SU-DHL-6 (cell line): ENCODE measurements at regions not wholly inside any gene's neighbourhood (a gene's known extent, or its start where the extent isn't known, plus 50 kb on each side); places are given as distances from the start of the nearest gene placed in this dataset.

Experiments
- H2AFZ ChIP-seq: fragments of 200-600 bp; sonication (generic); 2 replicates; pipeline ENCODE4 v1.6.1; 2014; ENCODE audit warnings: low read depth, mild to moderate bottlenecking, moderate library complexity, mixed read lengths, antibody characterized with exemption, low read length; ENCODE audit not compliant: severe bottlenecking
- H3F3A ChIP-seq: fragments of 200-600 bp; shearing (Covaris generic); 2 replicates; pipeline ENCODE4 v1.6.0; 2016; ENCODE audit warnings: antibody characterized with exemption, mild to moderate bottlenecking; ENCODE audit not compliant: insufficient read depth
- H3K27ac ChIP-seq: fragments of 200-600 bp; sonication (generic); 2 replicates; pipeline ENCODE4 v1.5.1; 2016; ENCODE audit warnings: low read depth, mild to moderate bottlenecking, low read length, moderate library complexity, mixed read lengths
- H3K27me3 ChIP-seq: fragments of 200-600 bp; sonication (generic), shearing (Covaris generic); 2 replicates; pipeline ENCODE4 v1.6.0; 2014; ENCODE audit warnings: mild to moderate bottlenecking, low read length
- H3K36me3 ChIP-seq: fragments of 200-600 bp; sonication (generic); 2 replicates; pipeline ENCODE4 v1.6.1; 2014; ENCODE audit warnings: mild to moderate bottlenecking, low read length, mixed read lengths
- H3K4me2 ChIP-seq: fragments of 300-600, 200-600 bp; shearing (Covaris generic), sonication (generic); 2 replicates; pipeline ENCODE4 v1.6.0; 2014; ENCODE audit warnings: low read length, low read depth, mild to moderate bottlenecking; ENCODE audit not compliant: poor library complexity, severe bottlenecking
- H3K4me3 ChIP-seq: fragments of 200-600 bp; sonication (generic); 2 replicates; pipeline ENCODE4 v1.5.1; 2014; ENCODE audit warnings: antibody characterized with exemption, low read length, mild to moderate bottlenecking, mixed read lengths; ENCODE audit not compliant: insufficient read depth, poor library complexity, severe bottlenecking
- H3K79me2 ChIP-seq: fragments of 200-600 bp; sonication (generic); 2 replicates; pipeline ENCODE4 v1.6.1; 2014; ENCODE audit warnings: mild to moderate bottlenecking, low read length, moderate library complexity; ENCODE audit not compliant: insufficient read depth
- H3K9ac ChIP-seq: fragments of 200-600 bp; sonication (generic); 2 replicates; pipeline ENCODE4 v1.7.0; 2014; ENCODE audit warnings: mild to moderate bottlenecking, low read length
- H3K9me2 ChIP-seq: fragments of 200-600 bp; sonication (generic); replicated peaks from 2 replicates; pipeline ENCODE4 v1.6.1; 2014; ENCODE audit warnings: low read length; ENCODE audit not compliant: insufficient read depth
- H3K9me3 ChIP-seq: fragments of 200-600 bp; sonication (generic); 2 replicates; pipeline ENCODE4 v1.6.1; 2014; ENCODE audit warnings: low read length, mixed read lengths; ENCODE audit not compliant: insufficient read depth
- H4K20me1 ChIP-seq: fragments of 200-600 bp; sonication (generic); 2 replicates; pipeline ENCODE4 v1.6.1; 2014; ENCODE audit warnings: low read depth, mild to moderate bottlenecking, antibody characterized with exemption, low read length, moderate library complexity, mixed read lengths
- EZH2phosphoT487 ChIP-seq: fragments of 200-600 bp; sonication (generic), shearing (Covaris generic); conservative IDR thresholded peaks from 2 replicates; pipeline ENCODE4 v1.6.1; 2018; ENCODE audit warnings: mild to moderate bottlenecking, antibody characterized with exemption, low read length, moderate library complexity, mixed read lengths
- TF ChIP-seq, protein P1 (sequence below): fragments of 200-600 bp; sonication (generic); IDR thresholded peaks from one replicate; pipeline ENCODE4 v1.5.1; 2017; ENCODE audit warnings: antibody characterized with exemption, mild to moderate bottlenecking, low read length, moderate library complexity; ENCODE audit not compliant: insufficient read depth, poor library complexity, severe bottlenecking

DNA sequence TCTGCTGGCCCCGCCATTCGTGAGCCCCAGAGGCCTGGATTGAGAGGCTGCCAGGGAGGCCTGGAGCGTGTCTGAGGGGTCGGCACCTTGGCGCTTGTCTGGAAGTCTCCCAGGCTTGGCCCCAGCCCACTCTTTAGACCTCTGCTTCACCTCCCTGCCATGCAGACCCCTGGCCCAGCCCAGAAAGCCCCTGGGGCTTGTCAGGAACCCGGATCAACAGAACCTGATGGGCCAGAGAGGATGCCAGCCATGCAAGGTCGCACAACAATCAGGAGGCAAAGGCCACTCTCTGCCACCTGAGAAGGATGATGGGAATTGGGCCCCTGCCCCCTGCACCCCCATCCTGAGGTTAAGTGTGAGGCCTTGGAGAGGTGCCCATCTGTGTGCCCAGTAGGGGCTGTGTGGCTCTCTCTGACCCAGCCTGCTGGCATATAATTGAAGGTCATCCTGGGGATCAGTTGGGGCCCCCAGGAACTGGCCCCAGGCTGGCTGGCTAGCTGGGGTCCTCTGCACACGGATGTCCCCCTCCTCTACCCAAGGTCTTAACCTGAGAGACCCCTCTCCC, 103.3 kb upstream of the SLC6A6 start:
- Histone ChIP-seq H3K27me3 (no peaks in the 10 kb centered on the region), H3K9me3 (no peaks in the 10 kb centered on the region), H3K4me3 (no peak overlapping the region), H4K20me1 (no peaks in the 10 kb centered on the region), H3K27ac (no peak overlapping the region), H2AFZ (no peak overlapping the region), H3K36me3 (no peaks in the 10 kb centered on the region), H3K9ac (no peak overlapping the region), H3K79me2 (no peaks in the 10 kb centered on the region), H3F3A (no peaks in the 10 kb centered on the region), H3K4me2 (no peak overlapping the region), H3K9me2 (no peaks in the 10 kb centered on the region)
- TF ChIP-seq, protein P1, sequence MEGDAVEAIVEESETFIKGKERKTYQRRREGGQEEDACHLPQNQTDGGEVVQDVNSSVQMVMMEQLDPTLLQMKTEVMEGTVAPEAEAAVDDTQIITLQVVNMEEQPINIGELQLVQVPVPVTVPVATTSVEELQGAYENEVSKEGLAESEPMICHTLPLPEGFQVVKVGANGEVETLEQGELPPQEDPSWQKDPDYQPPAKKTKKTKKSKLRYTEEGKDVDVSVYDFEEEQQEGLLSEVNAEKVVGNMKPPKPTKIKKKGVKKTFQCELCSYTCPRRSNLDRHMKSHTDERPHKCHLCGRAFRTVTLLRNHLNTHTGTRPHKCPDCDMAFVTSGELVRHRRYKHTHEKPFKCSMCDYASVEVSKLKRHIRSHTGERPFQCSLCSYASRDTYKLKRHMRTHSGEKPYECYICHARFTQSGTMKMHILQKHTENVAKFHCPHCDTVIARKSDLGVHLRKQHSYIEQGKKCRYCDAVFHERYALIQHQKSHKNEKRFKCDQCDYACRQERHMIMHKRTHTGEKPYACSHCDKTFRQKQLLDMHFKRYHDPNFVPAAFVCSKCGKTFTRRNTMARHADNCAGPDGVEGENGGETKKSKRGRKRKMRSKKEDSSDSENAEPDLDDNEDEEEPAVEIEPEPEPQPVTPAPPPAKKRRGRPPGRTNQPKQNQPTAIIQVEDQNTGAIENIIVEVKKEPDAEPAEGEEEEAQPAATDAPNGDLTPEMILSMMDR = no peak
- no peak for TF ChIP-seq EZH2phosphoT487

DNA sequence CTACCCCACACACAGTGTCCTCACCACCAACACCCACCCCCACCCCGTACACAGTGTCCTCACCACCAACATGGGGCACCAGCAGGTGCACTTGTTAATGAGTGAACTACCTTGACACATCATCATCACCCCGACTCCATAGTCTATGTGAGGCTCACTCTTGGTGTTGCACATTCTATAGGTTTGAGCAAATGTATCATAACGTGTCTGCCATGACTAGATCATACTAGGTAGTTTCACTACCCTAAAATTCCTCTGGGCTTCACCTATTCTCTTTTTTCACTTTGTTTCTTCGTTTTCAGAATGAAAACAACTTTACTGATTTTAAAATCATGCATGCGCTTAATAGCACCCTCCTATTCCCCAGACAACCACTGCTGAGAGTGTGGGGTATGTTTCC, 102.6 kb upstream of the SLC6A6 start:
- H4K20me1 ChIP-seq = no peaks in the 10 kb centered on the region

DNA sequence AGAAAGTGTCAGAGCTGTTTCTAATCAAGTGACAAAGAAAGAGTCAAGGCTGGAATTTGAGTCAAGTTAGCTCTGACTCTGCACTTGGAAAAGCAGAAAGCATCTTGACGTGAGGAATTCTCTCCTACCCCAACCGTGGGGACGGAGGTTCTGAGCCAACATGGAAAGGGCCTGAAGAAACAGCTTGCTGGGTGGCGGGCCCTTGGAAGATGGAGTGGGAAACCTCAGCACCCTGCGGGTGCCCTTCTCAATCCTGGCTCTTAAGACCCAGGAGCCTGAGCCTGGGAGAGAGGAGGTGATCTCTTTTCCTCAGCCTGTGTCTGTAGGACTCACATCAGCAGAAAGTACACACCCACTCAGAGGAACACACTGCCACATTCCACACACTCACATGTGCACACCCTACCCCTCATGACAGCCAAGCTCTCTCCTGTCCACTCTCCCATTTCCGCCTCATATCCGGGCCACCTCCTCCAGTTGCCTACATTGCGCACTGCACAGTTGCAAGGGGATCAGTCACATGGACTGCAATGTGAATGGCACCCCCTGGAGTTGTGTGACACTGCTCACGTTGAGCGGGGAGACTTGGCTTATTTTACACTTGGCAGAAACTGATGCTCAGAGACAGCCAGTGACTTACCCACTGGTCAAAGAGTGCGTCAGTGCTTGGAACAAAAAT, 101.5 kb upstream of the SLC6A6 start:
- no peaks in the 10 kb centered on the region for H3K79me2 ChIP-seq
- H3K27ac ChIP-seq = no peak overlapping the region
- no peaks in the 10 kb centered on the region for H3K9me3 ChIP-seq
- no peaks in the 10 kb centered on the region for H3F3A ChIP-seq
- no peaks in the 10 kb centered on the region for H3K36me3 ChIP-seq
- H2AFZ ChIP-seq = no peak overlapping the region
- H3K4me2 ChIP-seq = no peak overlapping the region
- no peaks in the 10 kb centered on the region for H3K27me3 ChIP-seq
- no peaks in the 10 kb centered on the region for H3K9me2 ChIP-seq
- no peak overlapping the region for H3K4me3 ChIP-seq
- TF ChIP-seq EZH2phosphoT487 = no peak
- TF ChIP-seq, protein P1 = no peak
- H4K20me1 ChIP-seq = no peaks in the 10 kb centered on the region
- H3K9ac ChIP-seq = no peak overlapping the region

More for the DNA sequence above, 102.6 kb upstream of the SLC6A6 start:
- H3K4me3 ChIP-seq = no peak overlapping the region
- H3K9me3 ChIP-seq = no peaks in the 10 kb centered on the region
- no peaks in the 10 kb centered on the region for H3F3A ChIP-seq
- no peaks in the 10 kb centered on the region for H3K79me2 ChIP-seq
- no peak overlapping the region for H3K4me2 ChIP-seq
- H3K9me2 ChIP-seq = no peaks in the 10 kb centered on the region
- H3K36me3 ChIP-seq = no peaks in the 10 kb centered on the region
- H3K27ac ChIP-seq = no peak overlapping the region
- no peak for TF ChIP-seq EZH2phosphoT487
- TF ChIP-seq, protein P1 = no peak
- H3K27me3 ChIP-seq = no peaks in the 10 kb centered on the region
- H3K9ac ChIP-seq = no peak overlapping the region
- H2AFZ ChIP-seq = no peak overlapping the region
